ENCODE measurements at regions not wholly inside any gene's neighbourhood (a gene's known extent, or its start where the extent isn't known, plus 50 kb on each side); places are given as distances from the start of the nearest gene placed in this dataset.
"Not testable (repeated sequence)": the region's sequence is repeated elsewhere in the genome, so short reads cannot be mapped to it uniquely, and the experiment has no call there.

GRCh38 chr7:63856466-63856865, 142.2 kb upstream of the ZNF722 start:
- not testable (repeated sequence) for DNase-seq

DNA sequence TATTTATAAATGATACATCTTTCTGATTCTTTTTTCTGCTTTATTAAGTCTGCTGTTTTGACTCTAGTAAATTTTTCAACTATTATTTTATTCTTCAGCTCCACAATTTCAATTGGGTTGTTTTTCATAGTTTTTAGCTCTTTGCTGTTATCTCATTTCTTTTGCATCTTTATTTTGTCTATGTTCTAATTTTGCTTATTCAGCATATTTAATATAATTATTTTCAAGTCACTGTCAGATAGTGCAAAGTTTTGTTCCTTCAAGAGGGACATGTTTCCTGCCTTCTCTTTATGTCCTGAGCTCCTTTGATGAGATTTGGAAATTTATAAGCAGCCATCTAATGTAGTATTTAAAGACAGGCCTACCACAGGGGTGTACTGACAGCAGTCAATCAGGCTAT, 131.5 kb upstream of the ZNF722 start:
- no peak for DNase-seq

DNA sequence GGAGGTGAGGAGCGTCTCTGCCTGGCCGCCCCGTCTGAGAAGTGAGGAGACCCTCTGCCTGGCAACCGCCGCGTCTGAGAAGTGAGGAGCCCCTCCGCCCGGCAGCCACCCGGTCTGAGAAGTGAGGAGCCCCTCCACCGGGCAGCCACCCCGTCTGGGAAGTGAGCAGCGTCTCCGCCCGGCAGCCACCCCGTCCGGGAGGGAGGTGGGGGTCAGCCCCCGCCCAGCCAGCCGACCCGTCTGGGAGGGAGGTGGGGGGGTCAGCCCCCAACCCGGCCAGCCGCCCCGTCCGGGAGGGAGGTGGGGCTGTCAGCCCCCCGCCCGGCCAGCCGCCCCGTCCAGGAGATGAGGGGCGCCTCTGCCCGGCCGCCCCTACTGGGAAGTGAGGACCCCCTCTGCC, 124.4 kb upstream of the ZNF722 start:
- not testable (repeated sequence) for DNase-seq

DNA sequence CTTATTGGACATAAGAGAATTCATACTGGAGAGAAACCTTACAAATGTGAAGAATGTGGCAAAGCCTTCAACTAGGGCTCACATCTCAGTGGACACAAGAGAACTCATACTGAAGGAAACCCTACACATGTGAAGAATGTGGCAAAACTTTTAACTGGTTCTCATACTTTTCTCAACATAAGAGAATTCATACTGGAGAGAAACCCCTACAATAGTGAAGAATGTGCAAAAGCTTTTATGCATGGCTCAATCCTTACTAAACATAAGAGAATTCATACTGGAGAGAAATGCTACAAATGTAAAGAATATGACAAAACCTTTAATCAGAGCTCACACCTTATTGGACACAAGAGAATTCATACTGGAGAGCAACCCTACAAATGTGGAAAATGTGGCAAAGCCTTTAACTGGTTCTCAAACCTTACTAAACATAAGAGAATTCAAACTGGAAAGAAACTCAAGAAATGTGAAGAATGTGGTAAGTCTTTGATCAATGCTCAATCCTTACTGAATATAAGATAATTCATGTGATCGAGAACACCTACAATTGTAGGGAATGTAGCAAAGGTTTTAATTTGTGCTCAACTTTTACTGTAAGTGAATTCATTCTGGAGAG, 121.8 kb upstream of the ZNF722 start:
- no peak for DNase-seq

DNA sequence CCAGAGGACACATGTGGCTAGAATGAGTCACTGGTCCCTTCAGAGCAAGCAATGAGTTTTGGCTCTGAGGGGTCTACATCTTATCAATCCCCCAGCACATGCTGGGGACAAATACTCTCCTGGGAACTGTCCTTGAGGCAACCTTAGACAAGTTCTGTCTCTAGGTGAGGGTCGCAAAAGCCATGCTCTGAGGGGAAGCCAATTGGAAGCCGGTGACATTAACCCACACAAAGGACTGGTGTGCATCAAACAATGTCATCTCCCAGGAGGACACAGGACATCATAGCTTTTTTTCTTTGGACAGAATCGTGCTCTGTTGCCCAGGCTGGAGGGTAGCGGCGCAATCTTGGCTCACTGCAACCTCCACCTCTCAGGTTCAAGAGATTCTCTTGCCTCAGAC, 111.6 kb upstream of the ZNF722 start:
- DNase-seq, result no peak

DNA sequence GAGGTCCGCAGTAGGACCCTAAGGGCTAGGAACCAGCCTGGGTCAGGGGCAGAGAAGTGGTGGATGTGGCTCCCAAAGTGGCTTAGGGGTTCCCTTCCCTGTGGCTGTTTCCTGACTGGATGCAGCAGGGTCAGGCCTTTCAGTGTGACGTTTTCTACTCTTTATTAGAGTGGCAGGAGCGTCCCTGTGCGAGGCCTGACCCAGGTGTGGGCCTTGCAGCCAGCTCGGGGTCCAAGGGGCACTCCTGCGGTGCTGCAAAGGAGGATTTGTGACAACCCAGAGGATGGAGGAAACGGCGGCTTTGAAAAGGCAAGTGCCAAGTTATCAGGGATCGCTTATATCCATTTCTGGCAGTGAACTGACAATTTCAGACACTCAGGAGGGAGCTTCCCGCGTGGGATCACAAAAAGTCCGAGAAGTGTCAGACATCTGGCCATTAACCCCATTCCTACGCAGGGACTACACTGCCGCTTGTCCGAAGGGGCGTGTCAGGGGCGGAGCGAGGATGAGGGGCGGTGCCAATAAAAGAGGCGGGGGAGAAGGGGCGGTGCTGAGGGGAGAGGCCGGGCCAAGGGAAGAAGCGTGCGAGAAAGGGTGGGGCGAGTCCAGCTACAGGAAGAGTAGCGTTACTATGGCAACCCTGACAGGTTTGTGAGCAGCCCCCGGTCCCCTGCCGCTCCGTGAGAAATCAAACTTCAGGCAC, 98.8 kb upstream of the ZNF722 start:
- DNase-seq, result peak in 2 of 3 experiments; percentile 20 to 57

DNA sequence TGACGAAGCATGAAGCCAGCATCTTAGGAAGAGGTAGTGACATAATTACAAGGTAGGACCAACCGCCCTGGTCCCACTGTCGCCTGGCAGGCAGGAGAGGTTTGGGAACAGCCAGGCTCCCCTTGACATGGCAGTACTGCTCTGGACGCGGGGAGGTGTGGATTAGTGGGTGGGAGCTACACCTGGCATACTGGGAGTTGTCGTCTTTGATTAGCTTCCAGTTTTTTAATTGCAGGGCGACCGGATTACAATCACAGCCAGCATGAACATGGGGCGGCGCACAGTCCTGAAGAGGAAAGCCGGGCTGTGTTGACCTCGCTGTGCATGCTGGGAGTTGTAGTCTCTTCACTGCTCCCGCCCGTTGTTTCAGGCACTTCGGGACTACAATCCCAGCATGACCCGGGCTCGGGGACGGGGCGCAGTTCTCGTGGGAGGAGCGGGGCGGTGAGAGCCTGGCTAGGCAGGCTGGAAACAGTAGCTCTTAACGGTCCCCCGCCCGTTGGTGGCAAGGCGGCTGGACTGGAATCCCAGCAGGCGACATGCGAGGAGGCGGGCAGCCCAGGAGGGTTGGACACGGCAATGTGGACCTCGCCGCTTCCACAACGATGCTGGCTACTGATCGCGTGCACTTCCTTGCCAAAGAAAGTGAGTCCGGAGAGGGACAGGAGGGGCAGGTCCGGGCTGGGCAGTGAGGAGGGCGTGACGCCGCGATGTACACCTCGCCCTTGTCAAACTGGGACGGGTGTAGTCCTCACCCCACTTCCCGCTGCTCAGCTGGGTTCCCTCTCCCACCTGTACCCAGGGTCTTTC, 98.0 kb upstream of the ZNF722 start:
- DNase-seq, result peak in 2 of 3 experiments; percentile 22 to 60

DNA sequence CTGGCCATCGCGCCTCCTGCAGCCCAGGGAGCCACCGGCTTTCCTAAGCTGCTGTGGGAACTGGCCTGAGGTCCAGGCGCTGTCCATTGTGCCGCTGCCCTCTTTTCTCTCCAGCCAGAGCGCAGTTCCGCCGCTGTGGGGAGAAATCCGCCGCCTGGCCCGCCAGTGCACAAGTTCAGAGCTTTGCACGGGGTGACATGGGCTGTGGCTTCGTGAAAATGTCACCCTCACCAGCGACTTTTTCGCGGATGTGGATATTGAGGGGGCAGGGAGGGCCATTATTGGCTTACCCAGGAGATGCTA, 97.5 kb upstream of the ZNF722 start:
- not testable (repeated sequence) for DNase-seq

- DNase-seq, result no peak
Observed at GRCh38 chr7:63918986-63919385, 79.7 kb upstream of the ZNF722 start.

GRCh38 chr7:63925262-63925625, 73.4 kb upstream of the ZNF722 start:
- DNase-seq, result no peak

DNA sequence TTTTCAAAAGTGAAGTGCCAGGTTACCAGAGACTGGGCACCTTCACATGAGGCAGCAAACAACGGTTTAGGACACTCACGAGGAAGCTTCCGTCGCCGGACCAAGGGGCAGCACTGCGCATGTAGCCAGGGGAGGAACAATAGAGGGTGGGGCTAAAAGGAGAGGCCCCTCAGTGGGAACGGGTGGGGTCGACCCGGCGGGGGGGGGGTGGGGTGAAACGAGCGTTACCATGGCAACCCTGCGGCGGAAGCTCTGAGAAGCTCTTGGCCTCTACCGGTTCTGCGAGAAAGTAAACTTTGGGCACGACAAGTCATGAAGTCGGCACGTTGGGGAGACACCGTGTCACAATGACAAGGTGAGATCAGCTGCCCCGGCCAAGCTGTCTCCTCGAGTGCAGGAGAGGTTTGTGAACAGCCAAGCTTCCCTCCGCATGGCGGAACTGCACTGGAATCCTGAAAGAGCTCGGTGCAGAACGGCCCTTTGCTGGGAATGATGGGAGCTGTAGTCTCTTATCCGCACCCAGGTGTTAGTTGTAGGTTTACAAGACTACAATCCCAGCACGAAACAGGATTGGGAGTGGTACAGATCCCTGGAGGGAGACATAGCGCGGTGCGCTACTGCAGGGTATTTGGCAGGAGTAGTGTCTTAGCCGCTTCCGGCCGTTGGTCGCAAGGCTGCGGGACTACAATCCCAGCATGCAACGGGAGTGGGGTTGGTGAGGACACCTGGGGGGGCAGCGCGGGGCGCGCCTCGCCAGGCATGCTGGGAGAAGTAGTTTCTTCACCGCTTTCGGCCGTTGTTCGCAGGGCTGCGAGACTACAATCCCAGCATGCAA, 72.8 kb upstream of the ZNF722 start:
- no peak for DNase-seq

DNA sequence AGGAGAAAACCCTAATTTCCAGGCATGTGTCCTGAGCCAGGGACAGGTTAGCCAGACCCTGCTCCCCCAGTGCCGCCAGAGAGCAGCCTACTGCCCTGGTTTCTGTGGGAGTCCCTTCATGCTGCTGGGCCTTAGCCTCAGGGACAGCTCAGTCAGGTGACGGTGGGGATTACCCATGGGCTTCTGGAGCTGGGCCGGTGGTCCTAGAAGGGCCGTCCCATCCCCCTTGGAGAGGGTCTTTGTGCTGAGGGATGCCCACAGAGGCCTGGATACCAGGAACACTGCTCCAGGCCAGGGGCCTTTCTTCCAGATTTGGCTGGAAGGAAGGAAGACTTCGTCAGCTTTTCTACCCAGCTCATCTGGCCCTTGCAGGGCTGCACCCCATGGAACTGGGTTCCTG, 71.4 kb upstream of the ZNF722 start:
- DNase-seq, result no peak

DNA sequence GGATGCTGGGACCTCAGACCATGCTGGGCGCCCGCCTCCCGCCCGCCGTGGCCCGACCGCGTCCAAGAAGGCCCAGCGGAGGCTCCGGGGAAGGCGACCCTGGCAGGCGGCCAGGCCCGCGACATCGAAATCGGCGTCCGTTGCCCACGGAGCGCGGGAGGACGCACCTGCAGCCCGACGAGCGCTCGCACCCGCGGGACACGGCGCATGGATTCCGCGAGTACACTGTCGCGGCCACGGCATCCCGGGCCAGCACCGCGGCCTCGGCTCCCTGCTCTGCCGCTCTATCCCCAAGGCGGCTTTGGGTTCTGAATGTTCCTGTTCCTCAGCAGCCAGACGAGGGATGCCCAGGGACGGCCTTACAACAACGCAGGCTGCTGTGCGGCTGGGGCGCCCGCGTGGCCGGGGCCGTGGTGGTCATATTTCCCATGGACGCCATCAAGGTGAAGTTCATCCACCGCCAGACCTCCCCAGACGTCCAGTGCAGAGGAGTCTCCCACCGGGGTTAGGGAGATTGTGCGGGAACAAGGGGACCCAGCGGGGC, 67.5 kb upstream of the ZNF722 start:
- no peak for DNase-seq

DNA sequence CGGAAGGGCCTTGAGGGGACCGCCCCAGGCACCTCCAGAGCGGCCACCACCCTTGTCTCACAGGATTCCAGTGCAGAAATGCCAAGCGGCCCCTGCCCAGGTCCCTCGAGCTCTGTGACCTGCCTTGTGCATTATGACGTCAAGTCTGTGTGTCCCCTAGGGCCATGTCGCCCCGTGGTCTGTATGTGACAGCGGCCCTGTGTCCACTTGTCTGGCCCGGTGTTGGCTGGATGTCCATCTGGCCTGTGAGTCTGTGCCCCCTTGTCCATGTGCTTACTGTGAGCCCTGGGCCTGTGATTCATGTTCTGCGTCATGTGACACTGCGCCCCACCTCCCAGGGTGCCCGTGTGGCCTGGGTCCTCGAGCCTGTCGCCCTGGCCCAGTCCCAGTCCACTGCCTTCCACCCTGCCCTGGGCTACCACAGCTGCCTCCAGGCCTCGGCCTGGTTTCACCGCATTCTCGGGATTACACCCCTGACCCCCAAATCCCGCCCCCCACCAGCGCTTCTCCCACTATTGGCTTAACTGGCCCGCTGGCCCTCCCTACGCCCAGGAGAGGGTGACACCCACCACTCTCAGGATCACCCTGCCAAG, 66.6 kb upstream of the ZNF722 start:
- no peak for DNase-seq
